ENCODE measurements at regions not wholly inside any gene's neighbourhood (a gene's known extent, or its start where the extent isn't known, plus 50 kb on each side); places are given as distances from the start of the nearest gene placed in this dataset.
"Not testable (repeated sequence)": the region's sequence is repeated elsewhere in the genome, so short reads cannot be mapped to it uniquely, and the experiment has no call there.

GRCh38 chr14:35174342-35174741 lies 52.0 kb downstream of the PRORP start:
- DNase-seq: no peak
- TF ChIP-seq POLR2A (IDR thresholded peaks at IDR 0.05; ENCODE audit: low read length): no peak
- TF ChIP-seq GATA1 (IDR thresholded peaks at IDR 0.05; ENCODE audit: low read depth, low read length): no peak

- DNase-seq: no peak
- TF ChIP-seq GATA1 (IDR thresholded peaks at IDR 0.05; ENCODE audit: low read depth, low read length): no peak
- TF ChIP-seq POLR2A (IDR thresholded peaks at IDR 0.05; ENCODE audit: low read length): no peak
Observed at GRCh38 chr14:35180179-35180578, 57.8 kb downstream of the PRORP start.

GRCh38 chr14:35184891-35185290 lies 62.5 kb downstream of the PRORP start:
- DNase-seq: not testable (repeated sequence)

GRCh38 chr14:35189422-35189821 lies 67.1 kb downstream of the PRORP start:
- no peak for TF ChIP-seq GATA1 (IDR thresholded peaks at IDR 0.05; ENCODE audit: low read depth, low read length)
- no peak for TF ChIP-seq POLR2A (IDR thresholded peaks at IDR 0.05; ENCODE audit: low read length)
- no peak for DNase-seq

GRCh38 chr14:35193161-35193560 lies 70.8 kb downstream of the PRORP start:
- no peak for DNase-seq
- TF ChIP-seq POLR2A (IDR thresholded peaks at IDR 0.05; ENCODE audit: low read length): no peak
- no peak for TF ChIP-seq GATA1 (IDR thresholded peaks at IDR 0.05; ENCODE audit: low read depth, low read length)

GRCh38 chr14:35194183-35194582 lies 71.8 kb downstream of the PRORP start:
- not testable (repeated sequence) for DNase-seq

GRCh38 chr14:35196571-35196970 lies 74.2 kb downstream of the PRORP start:
- peak in 1 of 2 experiments; percentile 27 for DNase-seq

GRCh38 chr14:35197015-35197414 lies 74.7 kb downstream of the PRORP start:
- TF ChIP-seq POLR2A (IDR thresholded peaks at IDR 0.05; ENCODE audit: low read length) (no peak), GATA1 (IDR thresholded peaks at IDR 0.05; ENCODE audit: low read depth, low read length) (no peak)
- DNase-seq: peak; percentile 21 to 49

More at GRCh38 chr14:35196571-35196970, 74.2 kb downstream of the PRORP start:
- no peak for TF ChIP-seq POLR2A (IDR thresholded peaks at IDR 0.05; ENCODE audit: low read length)
- TF ChIP-seq GATA1 (IDR thresholded peaks at IDR 0.05; ENCODE audit: low read depth, low read length): no peak

GRCh38 chr14:35201066-35201465 lies 78.7 kb downstream of the PRORP start:
- TF ChIP-seq GATA1 (IDR thresholded peaks at IDR 0.05; ENCODE audit: low read depth, low read length) (no peak), POLR2A (IDR thresholded peaks at IDR 0.05; ENCODE audit: low read length) (no peak)
- DNase-seq: no peak

- TF ChIP-seq GATA1 (IDR thresholded peaks at IDR 0.05; ENCODE audit: low read depth, low read length) (no peak), POLR2A (IDR thresholded peaks at IDR 0.05; ENCODE audit: low read length) (no peak)
- DNase-seq: no peak
Observed at GRCh38 chr14:35202195-35202594, 79.8 kb downstream of the PRORP start.

GRCh38 chr14:35205737-35206136 lies 83.4 kb downstream of the PRORP start:
- TF ChIP-seq POLR2A (IDR thresholded peaks at IDR 0.05; ENCODE audit: low read length): no peak
- no peak for TF ChIP-seq GATA1 (IDR thresholded peaks at IDR 0.05; ENCODE audit: low read depth, low read length)
- peak in 1 of 2 experiments; percentile 6 for DNase-seq

- DNase-seq: no peak
- TF ChIP-seq POLR2A (IDR thresholded peaks at IDR 0.05; ENCODE audit: low read length) (no peak), GATA1 (IDR thresholded peaks at IDR 0.05; ENCODE audit: low read depth, low read length) (no peak)
Observed at GRCh38 chr14:35211067-35211466, 81.1 kb upstream of the PSMA6 start.

- no peak for TF ChIP-seq POLR2A (IDR thresholded peaks at IDR 0.05; ENCODE audit: low read length)
- TF ChIP-seq GATA1 (IDR thresholded peaks at IDR 0.05; ENCODE audit: low read depth, low read length): no peak
- no peak for DNase-seq
Observed at GRCh38 chr14:35212471-35213142, 79.6 kb upstream of the PSMA6 start.

- TF ChIP-seq POLR2A (IDR thresholded peaks at IDR 0.05; ENCODE audit: low read length) (no peak), GATA1 (IDR thresholded peaks at IDR 0.05; ENCODE audit: low read depth, low read length) (no peak)
- DNase-seq: no peak
Observed at GRCh38 chr14:35213143-35213788, 78.9 kb upstream of the PSMA6 start.

GRCh38 chr14:35213869-35214387 lies 78.3 kb upstream of the PSMA6 start:
- no peak for TF ChIP-seq GATA1 (IDR thresholded peaks at IDR 0.05; ENCODE audit: low read depth, low read length)
- no peak for TF ChIP-seq POLR2A (IDR thresholded peaks at IDR 0.05; ENCODE audit: low read length)
- no peak for DNase-seq

GRCh38 chr14:35214402-35214801 lies 77.8 kb upstream of the PSMA6 start:
- DNase-seq: not testable (repeated sequence)
